ENCODE measurements at regions not wholly inside any gene's neighbourhood (a gene's known extent, or its start where the extent isn't known, plus 50 kb on each side); places are given as distances from the start of the nearest gene placed in this dataset.
A peak's percentile ranks its signal among the peaks of the same experiment; 100 is the strongest.

- in situ Hi-C loops (cut with HindIII; ENCODE audit: low pct_unique_long_range_greater_than_20kb, low sequenced_read_pairs), result no loop called here
- no peak for DNase-seq (ENCODE audit: low read depth, low spot score)
These were observed 73.9 kb downstream of the CASP3 start for GRCh38 chr4:184575306-184575705.

GRCh38 chr4:184574861-184575260 lies 74.4 kb downstream of the CASP3 start:
- DNase-seq (ENCODE audit: low read depth, low spot score), result no peak
- in situ Hi-C loops (cut with HindIII; ENCODE audit: low pct_unique_long_range_greater_than_20kb, low sequenced_read_pairs), result no loop called here

GRCh38 chr4:184573701-184574100 lies 75.5 kb downstream of the CASP3 start:
- DNase-seq (ENCODE audit: low read depth, low spot score), result no peak
- in situ Hi-C loops (cut with HindIII; ENCODE audit: low pct_unique_long_range_greater_than_20kb, low sequenced_read_pairs), result no loop called here

GRCh38 chr4:184568770-184569169 lies 80.5 kb downstream of the CASP3 start:
- DNase-seq (ENCODE audit: low read depth, low spot score), result peak; percentile 30
- in situ Hi-C loops (cut with HindIII; ENCODE audit: low pct_unique_long_range_greater_than_20kb, low sequenced_read_pairs), result no loop called here

GRCh38 chr4:184563621-184564020 lies 85.6 kb downstream of the CASP3 start:
- DNase-seq (ENCODE audit: low read depth, low spot score), result no peak
- in situ Hi-C loops (cut with HindIII; ENCODE audit: low pct_unique_long_range_greater_than_20kb, low sequenced_read_pairs), result no loop called here

- DNase-seq (ENCODE audit: low read depth, low spot score), result no peak
- in situ Hi-C loops (cut with HindIII; ENCODE audit: low pct_unique_long_range_greater_than_20kb, low sequenced_read_pairs), result no loop called here
These were observed 84.6 kb upstream of the IRF2 start for GRCh38 chr4:184558996-184559395.

GRCh38 chr4:184553891-184554290 lies 79.5 kb upstream of the IRF2 start:
- in situ Hi-C loops (cut with HindIII; ENCODE audit: low pct_unique_long_range_greater_than_20kb, low sequenced_read_pairs), result no loop called here
- DNase-seq (ENCODE audit: low read depth, low spot score), result no peak

- DNase-seq (ENCODE audit: low read depth, low spot score), result no peak
- in situ Hi-C loops (cut with HindIII; ENCODE audit: low pct_unique_long_range_greater_than_20kb, low sequenced_read_pairs), result no loop called here
These were observed 76.1 kb upstream of the IRF2 start for GRCh38 chr4:184550476-184550875.

- in situ Hi-C loops (cut with HindIII; ENCODE audit: low pct_unique_long_range_greater_than_20kb, low sequenced_read_pairs), result no loop called here
- peak; percentile 26 for DNase-seq (ENCODE audit: low read depth, low spot score)
These were observed 74.4 kb upstream of the IRF2 start for GRCh38 chr4:184548648-184549341.

GRCh38 chr4:184548316-184548647 lies 73.9 kb upstream of the IRF2 start:
- DNase-seq (ENCODE audit: low read depth, low spot score), result no peak
- in situ Hi-C loops (cut with HindIII; ENCODE audit: low pct_unique_long_range_greater_than_20kb, low sequenced_read_pairs), result no loop called here

GRCh38 chr4:184544788-184545409 lies 70.5 kb upstream of the IRF2 start:
- DNase-seq (ENCODE audit: low read depth, low spot score), result peak; percentile 38
- in situ Hi-C loops (cut with HindIII; ENCODE audit: low pct_unique_long_range_greater_than_20kb, low sequenced_read_pairs), result no loop called here

GRCh38 chr4:184541907-184542306 lies 67.6 kb upstream of the IRF2 start:
- in situ Hi-C loops (cut with HindIII; ENCODE audit: low pct_unique_long_range_greater_than_20kb, low sequenced_read_pairs), result no loop called here
- DNase-seq (ENCODE audit: low read depth, low spot score), result no peak

GRCh38 chr4:184540307-184540706 lies 66.0 kb upstream of the IRF2 start:
- in situ Hi-C loops (cut with HindIII; ENCODE audit: low pct_unique_long_range_greater_than_20kb, low sequenced_read_pairs), result no loop called here

GRCh38 chr4:184538023-184538599 lies 63.8 kb upstream of the IRF2 start:
- peak; percentile 94 for DNase-seq (ENCODE audit: low read depth, low spot score)
- in situ Hi-C loops (cut with HindIII; ENCODE audit: low pct_unique_long_range_greater_than_20kb, low sequenced_read_pairs), result no loop called here

More at GRCh38 chr4:184540307-184540706, 66.0 kb upstream of the IRF2 start:
- no peak for DNase-seq (ENCODE audit: low read depth, low spot score)

GRCh38 chr4:184537269-184538022 lies 63.1 kb upstream of the IRF2 start:
- peak; percentile 97 for DNase-seq (ENCODE audit: low read depth, low spot score)
- in situ Hi-C loops (cut with HindIII; ENCODE audit: low pct_unique_long_range_greater_than_20kb, low sequenced_read_pairs), result no loop called here

- in situ Hi-C loops (cut with HindIII; ENCODE audit: low pct_unique_long_range_greater_than_20kb, low sequenced_read_pairs), result no loop called here
- DNase-seq (ENCODE audit: low read depth, low spot score), result no peak
These were observed 62.5 kb upstream of the IRF2 start for GRCh38 chr4:184536881-184537248.

- peak; percentile 27 for DNase-seq (ENCODE audit: low read depth, low spot score)
- in situ Hi-C loops (cut with HindIII; ENCODE audit: low pct_unique_long_range_greater_than_20kb, low sequenced_read_pairs), result no loop called here
These were observed 61.9 kb upstream of the IRF2 start for GRCh38 chr4:184536065-184536880.

All from SK-MEL-5 (cell line).